ENCODE measurements at regions not wholly inside any gene's neighbourhood (a gene's known extent, or its start where the extent isn't known, plus 50 kb on each side); places are given as distances from the start of the nearest gene placed in this dataset.

GRCh38 chr6:148242180-148242579, 100.5 kb upstream of the SASH1 start:
- ChIA-PET CTCF (interaction anchor here (1.2 kb wide), 1 partner anchor 42 kb away, joined by 3 read pairs; no protein-coding TSS in a partner anchor), POLR2A (no interaction called here)
- Histone ChIP-seq H3K9me3 (no peaks in the 10 kb centered on the region), H3K4me2 (no peak overlapping the region), H3K4me3 (no peak overlapping the region), H3K4me1 (no peaks in the 10 kb centered on the region), H3K27ac (no peak overlapping the region)
- FAIRE-seq (no peak), DNase-seq (ENCODE audit: low read depth in 1 of 2, low spot score in 1 of 2) (no peak), ATAC-seq (no peak)
- TF ChIP-seq, protein P1, sequence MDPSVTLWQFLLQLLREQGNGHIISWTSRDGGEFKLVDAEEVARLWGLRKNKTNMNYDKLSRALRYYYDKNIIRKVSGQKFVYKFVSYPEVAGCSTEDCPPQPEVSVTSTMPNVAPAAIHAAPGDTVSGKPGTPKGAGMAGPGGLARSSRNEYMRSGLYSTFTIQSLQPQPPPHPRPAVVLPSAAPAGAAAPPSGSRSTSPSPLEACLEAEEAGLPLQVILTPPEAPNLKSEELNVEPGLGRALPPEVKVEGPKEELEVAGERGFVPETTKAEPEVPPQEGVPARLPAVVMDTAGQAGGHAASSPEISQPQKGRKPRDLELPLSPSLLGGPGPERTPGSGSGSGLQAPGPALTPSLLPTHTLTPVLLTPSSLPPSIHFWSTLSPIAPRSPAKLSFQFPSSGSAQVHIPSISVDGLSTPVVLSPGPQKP (IDR thresholded peaks at IDR 0.05; ENCODE audit: low read depth, low read length), result no peak
- 68% methylated on average over 4 of the region's 4 CpGs for WGBS (ENCODE audit: missing lambda C conversion rate)

GRCh38 chr6:148244217-148244935, 98.3 kb upstream of the SASH1 start:
- ChIA-PET POLR2A (no interaction called here), CTCF (interaction anchor here (1.2 to 1.8 kb wide), 3 partner anchors 21 to 67 kb away, joined by 3 to 4 read pairs (median 4); no protein-coding TSS in a partner anchor)
- no peak overlapping the region for H3K27ac ChIP-seq
- DNase-seq (ENCODE audit: low read depth in 1 of 2, low spot score in 1 of 2) (no peak), FAIRE-seq (no peak), ATAC-seq (no peak)
- H3K4me3 ChIP-seq, result no peak overlapping the region
- no peaks in the 10 kb centered on the region for H3K4me1 ChIP-seq
- TF ChIP-seq E2F6 (IDR thresholded peaks at IDR 0.05; ENCODE audit: borderline replicate concordance, low read depth) (no peak), ZFP36 (IDR thresholded peaks at IDR 0.05; ENCODE audit: borderline replicate concordance, partially characterized antibody) (no peak), BHLHE40 (IDR thresholded peaks at IDR 0.05; ENCODE audit: low read depth, low read length) (no peak), POLR2AphosphoS2 (conservative IDR thresholded peaks at IDR 0.05; ENCODE audit: low read length) (no peak), HOXB5 (CRISPR knock-in tag; IDR thresholded peaks at IDR 0.05) (no peak), NR3C1 (IDR thresholded peaks at IDR 0.05) (no peak), GATA3 (IDR thresholded peaks at IDR 0.05; ENCODE audit: borderline replicate concordance) (no peak), HOXA7 (CRISPR knock-in tag; IDR thresholded peaks at IDR 0.05) (no peak), HDAC2 (IDR thresholded peaks at IDR 0.05) (no peak), SMC3 (IDR thresholded peaks at IDR 0.05) (no peak), RAD21 (conservative IDR thresholded peaks at IDR 0.05 in 1 of 2, IDR thresholded peaks at IDR 0.05 in 1 of 2) (no peak), FOSB (CRISPR knock-in tag; IDR thresholded peaks at IDR 0.05) (no peak), RARB (CRISPR knock-in tag; IDR thresholded peaks at IDR 0.05) (no peak), TP53 (CRISPR knock-in tag; IDR thresholded peaks at IDR 0.05) (no peak), FOSL2 (IDR thresholded peaks at IDR 0.05) (no peak), FOSL2 (CRISPR knock-in tag; IDR thresholded peaks at IDR 0.05) (no peak), MAFK (IDR thresholded peaks at IDR 0.05; ENCODE audit: partially characterized antibody) (no peak), NPAS2 (CRISPR knock-in tag; IDR thresholded peaks at IDR 0.05; ENCODE audit: borderline replicate concordance) (no peak), TFCP2L1 (CRISPR knock-in tag; IDR thresholded peaks at IDR 0.05) (no peak)
- TF ChIP-seq, protein P2, sequence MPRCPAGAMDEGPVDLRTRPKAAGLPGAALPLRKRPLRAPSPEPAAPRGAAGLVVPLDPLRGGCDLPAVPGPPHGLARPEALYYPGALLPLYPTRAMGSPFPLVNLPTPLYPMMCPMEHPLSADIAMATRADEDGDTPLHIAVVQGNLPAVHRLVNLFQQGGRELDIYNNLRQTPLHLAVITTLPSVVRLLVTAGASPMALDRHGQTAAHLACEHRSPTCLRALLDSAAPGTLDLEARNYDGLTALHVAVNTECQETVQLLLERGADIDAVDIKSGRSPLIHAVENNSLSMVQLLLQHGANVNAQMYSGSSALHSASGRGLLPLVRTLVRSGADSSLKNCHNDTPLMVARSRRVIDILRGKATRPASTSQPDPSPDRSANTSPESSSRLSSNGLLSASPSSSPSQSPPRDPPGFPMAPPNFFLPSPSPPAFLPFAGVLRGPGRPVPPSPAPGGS (IDR thresholded peaks at IDR 0.05), result no peak
- TF ChIP-seq, protein P1 (IDR thresholded peaks at IDR 0.05; ENCODE audit: low read depth, low read length), result no peak
- WGBS (ENCODE audit: missing lambda C conversion rate), result 89% methylated on average over 7 of the region's 10 CpGs
- no peaks in the 10 kb centered on the region for H3K9me3 ChIP-seq
- no peak overlapping the region for H3K4me2 ChIP-seq
